Heart left ventricle (tissue), 16 donors: ENCODE measurements at regions not wholly inside any gene's neighbourhood (a gene's known extent, or its start where the extent isn't known, plus 50 kb on each side); places are given as distances from the start of the nearest gene placed in this dataset.

ENCODE experiments used
- ATAC-seq, 4 donors: fragments of 200-7000 bp; cut with Tn5 transposase; one replicate each; pipeline ENCODE4 v1.9.1; 2020 to 2022; ENCODE audit warnings: moderate library complexity in 4 of 4, mild to moderate bottlenecking in 3 of 4, moderate number of reproducible peaks in 1 of 4
- DNase-seq, 5 donors: peaks; one replicate each; pipeline ENCODE4 v3.0.0-alpha.2; 2020
- H3K27ac ChIP-seq, 12 donors: fragments of 200-600 bp; sonication (generic) in 4 of 12; one replicate each; pipeline versions ENCODE4 v1.5.0 to v1.8.0; 2016 to 2022; ENCODE audit warnings: mild to moderate bottlenecking in 2 of 12
- H3K27me3 ChIP-seq, 9 donors: fragments of 200-600 bp; sonication (generic) in 2 of 9; one replicate each; pipeline versions ENCODE4 v1.5.1 to v1.8.0; 2016 to 2022; ENCODE audit warnings: mild to moderate bottlenecking in 3 of 9
- H3K36me3 ChIP-seq, 9 donors: fragments of 200-600 bp; sonication (generic) in 2 of 9; one replicate each; pipeline versions ENCODE4 v1.5.0 to v1.8.0; 2018 to 2022; ENCODE audit warnings: mild to moderate bottlenecking in 2 of 9
- H3K4me1 ChIP-seq, 12 donors: fragments of 200-600 bp; sonication (generic) in 4 of 12; one replicate each; pipeline versions ENCODE4 v1.5.0 to v1.8.0; 2016 to 2022; ENCODE audit warnings: mild to moderate bottlenecking in 3 of 12
- H3K4me3 ChIP-seq, 12 donors: fragments of 200-600 bp; sonication (generic) in 4 of 12; one replicate each; pipeline versions ENCODE4 v1.5.0 to v1.8.0; 2017 to 2022; ENCODE audit warnings: mild to moderate bottlenecking in 9 of 12, moderate library complexity in 4 of 12
- H3K9me3 ChIP-seq, 12 donors: fragments of 200-600 bp; sonication (generic) in 4 of 12; one replicate each; pipeline versions ENCODE4 v1.5.0 to v1.8.0; 2016 to 2022; ENCODE audit warnings: mild to moderate bottlenecking in 1 of 12
- POLR2A ChIP-seq, 2 donors: fragments of 450-650 bp; IDR thresholded peaks; one replicate each; pipeline ENCODE4 v1.6.1; 2017; ENCODE audit warnings: antibody characterized with exemption in 2 of 2, mild to moderate bottlenecking in 2 of 2, moderate library complexity in 2 of 2
- WGBS, 4 donors: extraction: QIAGEN DNeasy Blood & Tissue Kit in 2 of 4; methylation state at CpG; one replicate each; pipeline versions ENCODE4 v1.1.5 to v1.1.7; 2013 to 2018; 5-methylcytosine and 5-hydroxymethylcytosine counted together
- intact Hi-C, 10 donors: fragments of 100-400 bp; cut with DNase I; formaldehyde crosslinking; loops; one replicate each; pipeline versions ENCODE4 v1.11.1 to v1.14.2; 2022
- TF ChIP-seq, protein P1 (sequence below), 12 donors: fragments of 200-600 bp; sonication (generic) in 4 of 12; IDR thresholded peaks; one replicate each; pipeline versions ENCODE4 v1.5.0 to v1.8.0; 2018 to 2022; ENCODE audit warnings: antibody characterized with exemption in 12 of 12, mild to moderate bottlenecking in 5 of 12
- donor health status: ischemic (EF 13 %, LVEDD 7.1; RV severe dilation, severe dysfunction).
- donor health status: healthy with polysubstance abuse.
- donor health status: DM: no; HTN: yes; CAD: no.
- donor health status: DM: no; HTN: no; CAD: no.
- donor health status: ischemic (EF 25% LVEDD 6.9; RV normal size, moderate dysfunction).
- donor health status: ischemic (EF 25% LVEDD 5.7; RV mildly dilated, moderate dysfunction).
- donor health status: healthy.
- donor health status: DM: yes; HTN: yes; CAD: no.
- donor health status: ischemic (EF 35%, LVEDD 5.7; RV mildly dilated, moderate dysfunction).
- donor health status: nonischemic (EF 11% LVEDD 7.7; RV severe dilation, severe dysfunction).
- donor health status: DM: yes; HTN: yes; CAD: no.
- donor health status: PGD.
- donor health status: ischemic (EF 29% LVEDD 5.4; RV normal size, mild dysfunction).
- donor health status: nonischemic (EF 23%, LVEDD 6.1; RV moderate dilation, normal function).

DNA sequence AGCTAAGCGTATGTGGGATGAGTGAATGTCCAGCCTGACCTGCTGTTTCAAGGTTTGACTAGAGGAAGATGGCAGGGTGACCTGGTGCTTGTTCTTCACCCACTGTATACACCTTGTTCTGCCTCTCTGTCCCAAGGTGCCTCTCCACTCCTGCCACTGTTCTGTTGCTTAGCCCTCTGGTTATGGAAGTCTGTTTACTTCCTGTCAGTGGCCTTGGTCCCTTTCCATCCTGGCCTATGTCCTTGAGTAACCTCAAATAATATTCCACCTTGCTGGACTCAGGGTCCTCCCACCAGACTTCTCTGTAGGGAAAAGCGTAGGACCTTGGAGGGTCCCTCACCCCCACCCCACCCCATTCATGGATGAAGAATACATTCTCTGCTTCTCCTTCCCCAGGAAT lies 73.2 kb upstream of the SALL1 start:
- Histone ChIP-seq H3K36me3 (no peaks in the 10 kb centered on the region), H3K4me3 (no peak overlapping the region), H3K9me3 (peaks cover 0 to 5% (median 0%) of the 10 kb centered on the region in 12 donors), H3K4me1 (no peaks in the 10 kb centered on the region), H3K27me3 (peaks cover 0 to 4% (median 0%) of the 10 kb centered on the region in 9 donors), H3K27ac (no peak overlapping the region)
- DNase-seq = no peak
- no peak for TF ChIP-seq POLR2A (IDR thresholded peaks at IDR 0.05)
- TF ChIP-seq, protein P1, sequence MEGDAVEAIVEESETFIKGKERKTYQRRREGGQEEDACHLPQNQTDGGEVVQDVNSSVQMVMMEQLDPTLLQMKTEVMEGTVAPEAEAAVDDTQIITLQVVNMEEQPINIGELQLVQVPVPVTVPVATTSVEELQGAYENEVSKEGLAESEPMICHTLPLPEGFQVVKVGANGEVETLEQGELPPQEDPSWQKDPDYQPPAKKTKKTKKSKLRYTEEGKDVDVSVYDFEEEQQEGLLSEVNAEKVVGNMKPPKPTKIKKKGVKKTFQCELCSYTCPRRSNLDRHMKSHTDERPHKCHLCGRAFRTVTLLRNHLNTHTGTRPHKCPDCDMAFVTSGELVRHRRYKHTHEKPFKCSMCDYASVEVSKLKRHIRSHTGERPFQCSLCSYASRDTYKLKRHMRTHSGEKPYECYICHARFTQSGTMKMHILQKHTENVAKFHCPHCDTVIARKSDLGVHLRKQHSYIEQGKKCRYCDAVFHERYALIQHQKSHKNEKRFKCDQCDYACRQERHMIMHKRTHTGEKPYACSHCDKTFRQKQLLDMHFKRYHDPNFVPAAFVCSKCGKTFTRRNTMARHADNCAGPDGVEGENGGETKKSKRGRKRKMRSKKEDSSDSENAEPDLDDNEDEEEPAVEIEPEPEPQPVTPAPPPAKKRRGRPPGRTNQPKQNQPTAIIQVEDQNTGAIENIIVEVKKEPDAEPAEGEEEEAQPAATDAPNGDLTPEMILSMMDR (IDR thresholded peaks at IDR 0.05) = no peak
- intact Hi-C loops = loop anchor here in 1 of 10 donors (10.0 kb wide), 1 partner anchor 60 kb away; no protein-coding TSS in a partner anchor
- no peak for ATAC-seq
- WGBS, 4 donors = 81 to 91% (median 83%) methylated on average over 2 of the region's 2 CpGs

DNA sequence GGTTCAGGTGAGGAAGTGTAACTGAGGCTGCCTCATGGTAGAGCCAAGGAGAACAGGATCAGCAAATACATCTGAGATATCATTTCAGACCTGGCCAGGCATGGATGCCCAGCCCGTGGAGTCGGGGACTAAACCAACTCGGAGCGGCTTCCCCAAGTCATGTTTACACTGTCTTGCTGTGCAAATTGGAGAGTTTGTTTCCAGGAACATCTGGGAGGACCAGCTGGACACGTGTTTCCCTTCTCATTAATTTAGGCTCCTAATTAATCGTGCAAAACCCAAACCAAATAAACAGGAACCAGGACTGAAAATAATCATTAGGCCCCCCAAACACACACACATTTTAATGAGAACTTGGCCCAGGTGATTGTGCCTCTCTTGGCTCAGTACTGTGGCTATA lies 70.9 kb upstream of the SALL1 start:
- no peak overlapping the region for H3K27ac ChIP-seq
- intact Hi-C loops = loop anchor here in 1 of 10 donors (10.0 kb wide), 1 partner anchor 57 kb away; no protein-coding TSS in a partner anchor
- peaks cover 0 to 26% (median 8%) of the 10 kb centered on the region in 12 donors for H3K9me3 ChIP-seq
- no peaks in the 10 kb centered on the region for H3K36me3 ChIP-seq
- 81 to 86% (median 82%) methylated on average over 6 of the region's 6 CpGs for WGBS, 4 donors
- H3K4me1 ChIP-seq = no peaks in the 10 kb centered on the region
- no peak overlapping the region for H3K4me3 ChIP-seq
- DNase-seq (no peak), ATAC-seq (no peak)
- TF ChIP-seq, protein P1 (IDR thresholded peaks at IDR 0.05) = no peak
- TF ChIP-seq POLR2A (IDR thresholded peaks at IDR 0.05) = no peak
- H3K27me3 ChIP-seq = no peaks in the 10 kb centered on the region

DNA sequence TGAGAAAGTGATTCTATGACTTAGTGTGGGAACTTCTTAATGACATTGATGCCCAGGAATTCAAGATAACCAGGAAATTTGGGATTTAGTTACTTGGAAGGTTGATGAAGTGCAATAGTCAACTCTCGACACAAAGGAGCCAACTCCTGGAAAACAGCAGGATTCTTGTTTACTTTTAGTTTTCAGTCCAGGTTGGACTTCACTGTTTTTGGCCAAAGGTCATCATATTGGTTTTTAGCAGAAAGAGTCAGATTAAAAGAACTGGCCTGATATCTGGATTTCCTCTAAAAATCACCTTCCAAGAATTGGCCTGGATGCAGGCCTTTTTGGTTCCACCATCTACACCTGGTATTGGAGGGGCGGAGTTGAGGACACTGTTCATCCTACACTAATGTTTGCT lies 60.1 kb upstream of the SALL1 start:
- no peak for TF ChIP-seq POLR2A (IDR thresholded peaks at IDR 0.05)
- TF ChIP-seq, protein P1 (IDR thresholded peaks at IDR 0.05) = no peak
- no peaks in the 10 kb centered on the region for H3K36me3 ChIP-seq
- intact Hi-C loops = no loop called here
- DNase-seq = no peak
- WGBS, 4 donors = 76 to 86% (median 78%) methylated on average over 2 of the region's 2 CpGs
- H3K9me3 ChIP-seq = peaks cover 0 to 9% (median under 1%) of the 10 kb centered on the region in 12 donors
- ATAC-seq = no peak
- no peak overlapping the region for H3K27ac ChIP-seq
- H3K4me1 ChIP-seq = no peaks in the 10 kb centered on the region
- H3K4me3 ChIP-seq = no peak overlapping the region
- no peaks in the 10 kb centered on the region for H3K27me3 ChIP-seq

DNA sequence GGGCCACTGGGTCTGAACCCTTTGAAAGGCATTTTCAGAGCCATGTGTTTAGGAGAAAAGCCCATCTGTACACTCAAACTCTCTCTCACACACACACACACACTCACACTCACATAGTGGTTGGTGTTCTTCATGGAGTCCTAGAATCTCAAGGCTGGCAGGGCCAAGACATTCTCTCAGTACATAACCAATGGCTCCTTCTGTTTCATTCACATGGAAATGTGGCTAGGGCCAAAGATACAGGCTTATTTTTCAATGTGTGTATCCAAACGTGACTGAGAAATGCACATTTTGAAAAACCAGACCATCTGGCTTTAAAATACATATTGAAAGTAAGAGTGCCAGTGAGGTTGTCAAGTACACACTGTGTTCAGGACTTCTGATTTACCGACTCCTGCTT lies 59.0 kb upstream of the SALL1 start:
- WGBS, 4 donors = 55 to 69% (median 63%) methylated on average over 2 of the region's 2 CpGs
- no peak for DNase-seq
- Histone ChIP-seq H3K4me3 (no peak overlapping the region), H3K27ac (no peak overlapping the region), H3K9me3 (peaks cover 0 to 5% (median 0%) of the 10 kb centered on the region in 12 donors), H3K4me1 (no peaks in the 10 kb centered on the region), H3K36me3 (no peaks in the 10 kb centered on the region), H3K27me3 (no peaks in the 10 kb centered on the region)
- ATAC-seq = no peak
- TF ChIP-seq, protein P1 (IDR thresholded peaks at IDR 0.05) = no peak
- TF ChIP-seq POLR2A (IDR thresholded peaks at IDR 0.05) = no peak
- intact Hi-C loops = no loop called here
